Skeletal muscle satellite cell (primary cell): ENCODE measurements at regions not wholly inside any gene's neighbourhood (a gene's known extent, or its start where the extent isn't known, plus 50 kb on each side); places are given as distances from the start of the nearest gene placed in this dataset.

ENCODE experiments used
- H3K27me3 ChIP-seq: 2 replicates; pipeline ENCODE4 v1.7.0; 2013; ENCODE audit warnings: low read length; ENCODE audit not compliant: control insufficient read depth, insufficient read depth
- H3K36me3 ChIP-seq: 2 replicates; pipeline ENCODE4 v1.7.0; 2013; ENCODE audit warnings: mild to moderate bottlenecking, control low read depth, low read length; ENCODE audit not compliant: insufficient read depth
- H3K4me1 ChIP-seq: 2 replicates; pipeline ENCODE4 v1.7.0; 2013; ENCODE audit warnings: low read length; ENCODE audit not compliant: control insufficient read depth, insufficient read depth
- H3K4me2 ChIP-seq: 2 replicates; pipeline ENCODE4 v1.7.0; 2013; ENCODE audit warnings: mild to moderate bottlenecking, low read length
- H3K4me3 ChIP-seq: 2 replicates; pipeline ENCODE4 v1.7.0; 2013; ENCODE audit warnings: low read length
- H3K9ac ChIP-seq: 2 replicates; pipeline ENCODE4 v1.7.0; 2013; ENCODE audit warnings: mild to moderate bottlenecking, low read depth, low read length, moderate library complexity
- H3K9me3 ChIP-seq: replicated peaks from 2 replicates; pipeline ENCODE4 v1.7.0; 2013; ENCODE audit warnings: mild to moderate bottlenecking, control low read depth, low read length

DNA sequence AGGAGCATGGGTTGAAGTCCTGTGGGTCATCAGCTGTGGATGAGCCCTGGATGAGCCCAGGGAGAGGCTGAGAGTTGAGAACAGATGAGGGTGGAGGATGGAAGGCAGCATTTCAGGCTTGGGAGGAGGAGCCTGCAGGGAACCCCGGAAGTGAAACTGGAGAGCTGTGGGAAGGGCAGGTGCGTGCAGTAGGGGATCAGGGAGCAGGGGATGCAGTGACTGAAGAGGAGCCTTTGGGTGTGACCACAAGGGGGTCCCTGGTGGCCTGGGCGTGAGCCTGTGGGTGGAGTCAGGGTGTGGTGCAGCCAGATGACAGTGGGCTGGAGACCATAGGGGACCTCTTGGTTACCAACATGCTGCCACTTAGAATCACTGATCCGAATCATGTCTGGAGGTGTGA, 115.5 kb downstream of the PAPOLA start:
- Histone ChIP-seq H3K9me3 (no peaks in the 10 kb centered on the region), H3K36me3 (no peaks in the 10 kb centered on the region), H3K9ac (no peak overlapping the region), H3K4me2 (no peak overlapping the region), H3K4me3 (no peak overlapping the region), H3K4me1 (no peaks in the 10 kb centered on the region), H3K27me3 (peaks cover 19% of the 10 kb centered on the region)

DNA sequence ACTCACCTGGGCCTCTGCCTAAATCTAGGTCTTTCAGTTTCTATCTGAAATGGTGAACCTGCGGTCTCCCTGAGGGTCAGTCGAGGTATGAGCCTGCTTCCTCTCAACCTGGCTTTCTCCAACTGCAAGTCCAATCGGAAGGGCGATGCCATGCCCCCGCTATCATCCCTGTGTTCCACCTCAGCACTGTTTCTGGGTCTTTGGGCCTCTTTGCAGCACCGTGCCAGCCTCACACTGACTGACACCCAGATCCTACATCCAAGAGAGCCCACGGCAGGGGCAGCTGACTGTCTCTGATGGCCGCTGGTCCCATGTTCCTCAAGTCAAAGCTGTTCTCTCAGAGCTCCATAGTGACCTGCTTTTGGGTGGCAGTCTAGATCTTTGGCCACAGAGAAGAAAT, 120.7 kb downstream of the PAPOLA start:
- H3K4me3 ChIP-seq = no peak overlapping the region

DNA sequence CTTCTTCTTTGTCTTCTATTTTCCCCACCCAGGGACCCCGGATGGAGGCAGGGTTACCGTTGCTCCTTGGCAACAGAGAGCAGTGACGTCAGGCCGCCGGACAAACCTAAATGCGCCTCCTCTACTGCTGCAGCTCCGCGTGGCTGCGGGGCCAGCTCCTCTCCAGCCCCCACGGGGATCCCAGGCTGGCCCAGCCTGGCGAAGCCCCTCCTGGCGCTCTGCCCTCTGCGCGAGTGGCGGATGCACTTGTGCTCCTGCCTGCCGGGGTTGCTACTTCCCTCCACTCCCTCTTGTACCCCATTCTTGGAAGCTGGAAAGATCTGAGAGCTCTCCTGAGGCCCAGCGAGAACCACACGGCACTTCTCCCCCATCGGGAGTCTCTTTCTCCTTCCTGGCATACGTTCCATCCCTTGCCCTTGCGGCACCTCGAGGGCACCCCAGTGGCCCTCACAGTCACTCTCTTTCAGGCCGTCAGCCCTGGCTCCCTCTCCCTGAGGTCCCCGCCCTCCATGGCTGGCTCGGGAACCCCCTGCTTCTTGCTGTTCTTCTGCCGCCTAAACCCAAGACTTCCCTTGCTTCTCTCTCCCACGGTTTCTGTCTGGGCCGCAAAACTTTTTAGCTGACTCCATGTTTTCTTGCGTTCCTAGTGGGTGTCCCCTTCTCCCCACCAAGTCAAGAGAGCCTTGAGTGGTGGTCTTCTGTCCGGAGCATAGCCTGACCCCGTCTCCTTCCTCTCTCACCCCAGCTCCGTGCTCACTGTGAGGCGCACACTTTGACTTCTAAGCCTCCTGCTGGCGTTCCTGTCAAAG, 121.7 kb downstream of the PAPOLA start:
- H3K9me3 ChIP-seq = no peaks in the 10 kb centered on the region

More for the DNA sequence above, 120.7 kb downstream of the PAPOLA start:
- no peaks in the 10 kb centered on the region for H3K9me3 ChIP-seq
- H3K27me3 ChIP-seq = peaks cover 3% of the 10 kb centered on the region
- no peaks in the 10 kb centered on the region for H3K4me1 ChIP-seq
- H3K36me3 ChIP-seq = no peaks in the 10 kb centered on the region
- no peak overlapping the region for H3K4me2 ChIP-seq
- H3K9ac ChIP-seq = no peak overlapping the region

DNA sequence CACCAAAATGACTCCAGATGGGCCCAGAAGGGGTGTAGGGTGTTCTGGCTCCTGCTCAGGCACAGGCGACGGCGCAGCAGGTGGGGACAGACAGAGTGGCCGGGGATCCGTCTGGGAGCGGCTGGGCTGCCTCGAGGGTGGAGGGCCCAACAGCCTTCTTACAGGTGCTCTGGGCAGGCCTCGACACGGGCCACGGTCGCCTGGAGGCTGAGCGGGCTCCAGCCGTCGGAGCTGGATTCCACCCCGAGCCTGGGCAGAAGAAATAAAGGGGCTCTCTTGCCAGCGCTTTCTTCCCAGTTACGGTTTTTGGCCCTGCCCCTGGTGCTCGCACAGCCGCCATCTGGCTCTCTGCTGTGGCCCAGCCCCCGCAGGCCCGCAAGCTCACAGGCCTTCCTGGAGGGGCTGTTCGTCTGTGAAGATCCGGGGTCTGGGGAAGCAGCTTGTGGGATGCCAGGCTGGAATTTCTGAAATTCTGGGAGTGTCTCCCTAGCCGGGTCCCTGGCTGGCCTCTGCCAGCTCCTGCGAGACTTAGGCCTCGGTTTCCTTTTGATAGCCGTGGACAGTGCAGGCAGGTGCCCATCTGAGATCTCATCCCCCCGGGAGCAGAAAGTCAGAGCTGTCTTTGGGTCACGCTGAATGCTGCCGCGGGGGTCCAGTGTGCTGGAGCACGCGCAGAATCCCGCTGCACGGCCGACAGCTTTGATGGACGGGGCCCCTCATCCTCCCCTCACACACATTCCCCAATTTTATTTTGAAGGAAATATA, 122.7 kb downstream of the PAPOLA start:
- peaks cover 3% of the 10 kb centered on the region for H3K27me3 ChIP-seq
- no peaks in the 10 kb centered on the region for H3K9me3 ChIP-seq
- no peaks in the 10 kb centered on the region for H3K4me1 ChIP-seq
- no peak overlapping the region for H3K4me2 ChIP-seq
- no peak overlapping the region for H3K9ac ChIP-seq
- H3K4me3 ChIP-seq = no peak overlapping the region
- no peaks in the 10 kb centered on the region for H3K36me3 ChIP-seq

More for the DNA sequence above, 121.7 kb downstream of the PAPOLA start:
- Histone ChIP-seq H3K27me3 (peaks cover 3% of the 10 kb centered on the region), H3K4me1 (no peaks in the 10 kb centered on the region), H3K4me3 (no peak overlapping the region), H3K9ac (no peak overlapping the region), H3K36me3 (no peaks in the 10 kb centered on the region), H3K4me2 (no peak overlapping the region)

DNA sequence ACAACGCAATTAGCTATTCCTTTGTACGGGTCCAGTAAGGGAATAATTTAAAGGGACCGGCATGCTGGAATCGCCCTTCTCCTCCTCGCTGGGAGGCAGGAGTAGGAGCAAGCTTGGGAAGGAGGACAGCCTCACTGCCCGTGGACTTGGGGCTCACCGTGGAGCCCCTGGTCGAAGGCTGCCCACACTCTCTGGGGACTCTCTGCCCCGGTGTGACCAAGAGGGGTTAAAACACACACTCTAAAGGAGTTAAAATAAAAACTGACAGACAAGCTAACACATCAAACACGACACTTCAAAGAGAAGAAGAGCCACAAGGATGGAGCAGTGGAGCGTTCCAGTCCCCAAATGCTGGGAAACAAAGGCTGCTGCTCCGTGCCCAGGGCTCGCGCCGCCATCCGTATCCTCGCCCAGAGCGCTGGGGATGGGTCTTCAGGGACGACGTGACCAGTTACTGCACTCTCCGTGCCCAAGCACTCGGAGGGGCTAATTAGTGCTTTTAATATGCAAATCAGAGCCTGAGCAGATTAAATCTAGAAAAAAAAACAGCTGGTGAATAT, 123.3 kb downstream of the PAPOLA start:
- H3K9me3 ChIP-seq = no peaks in the 10 kb centered on the region
- no peak overlapping the region for H3K4me3 ChIP-seq
- no peaks in the 10 kb centered on the region for H3K36me3 ChIP-seq
- no peak overlapping the region for H3K4me2 ChIP-seq
- no peak overlapping the region for H3K9ac ChIP-seq
- no peaks in the 10 kb centered on the region for H3K4me1 ChIP-seq
- H3K27me3 ChIP-seq = peaks cover 3% of the 10 kb centered on the region

DNA sequence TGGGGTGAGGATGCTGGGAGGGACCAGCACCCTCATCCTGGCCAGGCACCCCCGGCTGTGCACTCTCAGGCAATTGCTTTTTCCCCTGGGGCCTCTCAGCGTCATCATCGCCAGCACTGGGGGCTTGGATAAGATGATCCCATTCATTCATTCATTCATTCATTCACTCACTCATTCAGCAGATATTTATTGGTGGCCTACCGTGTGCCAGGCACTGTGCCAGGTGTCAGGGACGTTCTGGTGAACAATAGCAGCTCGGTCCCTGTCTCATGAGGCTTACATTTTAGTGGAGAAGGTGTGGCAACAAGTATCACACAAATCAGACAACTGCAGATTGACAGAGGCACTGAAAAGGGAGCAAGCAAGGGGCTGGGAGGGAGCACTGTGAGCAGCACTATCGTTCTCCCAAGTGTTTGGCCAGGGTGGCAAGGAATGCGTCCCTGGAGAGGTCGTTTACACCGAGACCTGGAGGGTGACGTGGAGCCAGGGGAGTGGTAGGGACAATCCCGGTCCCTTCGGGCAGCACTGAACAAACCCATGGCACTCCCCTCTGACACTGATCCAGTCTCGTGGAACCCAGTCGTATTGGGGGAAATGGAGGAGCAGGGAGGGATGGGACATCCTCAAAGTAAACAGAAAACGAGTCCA, 124.1 kb downstream of the PAPOLA start:
- H3K4me1 ChIP-seq = no peaks in the 10 kb centered on the region
- H3K9me3 ChIP-seq = no peaks in the 10 kb centered on the region
- H3K27me3 ChIP-seq = peaks cover 3% of the 10 kb centered on the region
- H3K4me2 ChIP-seq = no peak overlapping the region
- no peak overlapping the region for H3K4me3 ChIP-seq
- no peak overlapping the region for H3K9ac ChIP-seq
- H3K36me3 ChIP-seq = no peaks in the 10 kb centered on the region

DNA sequence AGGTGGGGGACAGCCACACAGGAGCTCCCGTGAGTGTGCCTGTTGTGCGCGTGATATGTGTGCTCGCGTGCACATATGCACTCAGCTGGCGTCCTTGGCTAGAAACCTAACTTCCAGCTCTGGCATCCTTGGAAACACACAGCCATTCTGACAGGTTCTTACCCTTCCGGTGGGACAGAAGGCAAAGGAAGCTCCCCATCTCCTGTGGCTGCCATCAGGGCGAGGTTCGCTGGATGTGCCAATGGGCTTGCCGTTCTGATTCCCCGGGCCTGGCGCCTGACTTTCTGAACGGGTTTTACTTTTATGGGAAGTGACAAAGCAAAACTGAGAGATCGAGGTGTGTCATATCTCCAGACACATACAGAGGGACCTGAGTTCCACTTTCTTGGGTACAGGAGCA, 124.7 kb downstream of the PAPOLA start:
- no peak overlapping the region for H3K4me2 ChIP-seq
- no peaks in the 10 kb centered on the region for H3K9me3 ChIP-seq
- no peak overlapping the region for H3K9ac ChIP-seq
- H3K4me1 ChIP-seq = no peaks in the 10 kb centered on the region
- H3K36me3 ChIP-seq = no peaks in the 10 kb centered on the region
- no peak overlapping the region for H3K4me3 ChIP-seq
- H3K27me3 ChIP-seq = peaks cover 3% of the 10 kb centered on the region

DNA sequence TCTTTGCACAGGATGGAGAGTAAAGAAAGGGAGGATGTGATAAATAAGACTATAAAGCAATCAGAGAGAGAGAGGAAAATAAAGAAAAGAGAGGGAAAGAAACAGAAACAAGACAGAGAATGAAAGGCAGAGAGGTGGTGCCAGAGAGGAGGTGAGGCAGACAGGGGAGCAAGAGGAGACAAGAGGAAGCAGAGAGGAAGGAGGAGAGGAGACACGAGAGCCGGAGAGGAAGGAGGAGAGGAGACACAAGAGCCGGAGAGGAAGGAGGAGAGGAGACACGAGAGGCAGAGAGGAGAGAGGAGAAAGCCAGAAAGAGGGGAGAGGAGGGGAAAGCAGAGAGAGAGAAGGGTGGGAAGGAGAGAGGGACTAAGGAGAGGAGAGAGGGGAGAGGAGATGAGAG, 125.2 kb downstream of the PAPOLA start:
- no peak overlapping the region for H3K9ac ChIP-seq
- no peaks in the 10 kb centered on the region for H3K9me3 ChIP-seq
- H3K27me3 ChIP-seq = peaks cover 3% of the 10 kb centered on the region
- H3K36me3 ChIP-seq = no peaks in the 10 kb centered on the region
- H3K4me3 ChIP-seq = no peak overlapping the region
- no peaks in the 10 kb centered on the region for H3K4me1 ChIP-seq
- no peak overlapping the region for H3K4me2 ChIP-seq

DNA sequence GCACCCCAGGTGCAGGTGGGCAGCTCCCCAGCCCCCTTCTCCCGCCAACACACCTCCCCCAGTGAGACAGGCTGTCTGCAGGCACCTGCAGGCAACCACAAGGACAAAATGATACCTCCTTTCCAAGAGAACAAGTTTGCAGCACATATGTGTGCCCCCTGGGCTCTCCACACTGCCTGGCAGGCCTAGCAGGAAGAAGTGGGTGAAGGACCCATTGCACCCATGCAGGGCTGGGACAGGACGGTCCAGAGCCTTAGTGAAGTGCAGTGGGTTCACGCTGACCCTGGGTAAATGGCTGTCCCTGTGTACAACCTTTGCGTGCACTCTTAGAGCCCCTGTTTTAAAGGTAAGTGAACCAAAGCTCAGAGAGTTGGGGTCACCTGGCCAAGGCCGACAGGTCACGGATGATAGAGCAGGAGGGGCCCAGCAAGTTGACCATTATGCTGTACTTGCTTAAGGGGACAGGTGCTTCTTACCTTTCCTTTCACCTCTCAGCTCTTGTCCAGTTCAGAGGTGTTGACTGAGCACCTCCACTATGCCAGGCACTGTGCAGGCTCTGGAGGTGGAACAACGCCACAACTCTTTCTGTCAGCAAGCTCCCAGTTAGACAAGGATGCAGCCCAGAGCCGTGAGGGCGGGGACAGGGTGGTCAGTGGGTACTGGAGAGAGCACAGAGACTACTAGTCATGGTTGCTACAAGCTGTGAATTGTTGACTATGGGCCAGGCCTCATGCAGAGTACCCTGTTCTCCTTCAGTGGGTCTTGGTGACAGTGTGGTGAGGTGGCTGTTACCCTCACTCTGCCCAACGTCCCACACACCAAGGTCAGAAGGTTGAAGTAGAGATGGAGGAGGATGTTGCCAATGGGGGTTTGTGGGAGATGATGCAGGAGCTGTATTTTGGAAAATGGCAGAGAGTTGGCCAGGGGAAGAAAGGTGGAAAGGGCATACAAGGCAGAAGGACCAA, 125.9 kb downstream of the PAPOLA start:
- H3K9me3 ChIP-seq = no peaks in the 10 kb centered on the region
- no peak overlapping the region for H3K9ac ChIP-seq
- H3K4me3 ChIP-seq = no peak overlapping the region
- no peak overlapping the region for H3K4me2 ChIP-seq
- no peaks in the 10 kb centered on the region for H3K36me3 ChIP-seq
- no peaks in the 10 kb centered on the region for H3K4me1 ChIP-seq
- H3K27me3 ChIP-seq = peaks cover 3% of the 10 kb centered on the region

DNA sequence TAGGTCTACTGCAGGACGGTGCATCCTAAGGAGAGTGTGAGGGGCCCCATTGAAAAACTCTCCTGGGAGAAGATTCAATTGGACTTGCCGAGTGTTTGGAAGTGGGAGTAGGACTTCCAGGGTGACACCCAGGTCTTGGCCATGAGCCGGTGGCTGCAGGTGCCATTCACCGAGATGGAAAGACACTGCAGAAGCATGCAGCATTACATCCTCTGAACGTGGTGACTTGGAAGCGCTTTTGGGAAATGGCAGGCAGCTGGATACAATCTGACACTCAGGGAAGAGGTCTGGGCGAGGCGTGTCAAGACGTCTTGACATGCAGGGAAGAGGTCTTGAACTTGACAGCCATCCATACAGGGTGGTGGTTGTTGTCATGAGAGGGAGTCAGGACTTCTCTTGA, 126.9 kb downstream of the PAPOLA start:
- no peaks in the 10 kb centered on the region for H3K4me1 ChIP-seq
- no peaks in the 10 kb centered on the region for H3K9me3 ChIP-seq

More for the DNA sequence above, 126.9 kb downstream of the PAPOLA start:
- no peak overlapping the region for H3K4me3 ChIP-seq
- H3K36me3 ChIP-seq = no peaks in the 10 kb centered on the region
- peaks cover 3% of the 10 kb centered on the region for H3K27me3 ChIP-seq
- no peak overlapping the region for H3K4me2 ChIP-seq
- H3K9ac ChIP-seq = no peak overlapping the region
